SK-N-SH treated with all-trans-retinoic acid at 6 μM for 48 hours (cell line): ENCODE measurements at regions not wholly inside any gene's neighbourhood (a gene's known extent, or its start where the extent isn't known, plus 50 kb on each side); places are given as distances from the start of the nearest gene placed in this dataset.

ENCODE experiments used
- ATAC-seq: fragments of 200-7000 bp; cut with Tn5 transposase; 3 replicates; pipeline ENCODE4 v1.9.1; 2020; ENCODE audit warnings: mild to moderate bottlenecking, moderate library complexity
- ARNTL ChIP-seq: fragments of 450-650 bp; formaldehyde crosslinking; IDR thresholded peaks from 2 replicates; pipeline ENCODE4 v1.5.0; 2020; ENCODE audit warnings: low read depth, mild to moderate bottlenecking, moderate library complexity, borderline replicate concordance
- BACH2 ChIP-seq: fragments of 250-450 bp; sonication (Bioruptor Pico); IDR thresholded peaks from 2 replicates; pipeline ENCODE4 v1.9.0; 2021; ENCODE audit warnings: mild to moderate bottlenecking, borderline replicate concordance
- CREB5 ChIP-seq: fragments of 250-450 bp; sonication (Bioruptor Pico); IDR thresholded peaks from 2 replicates; pipeline ENCODE4 v1.5.1; 2020; ENCODE audit warnings: low read depth, mild to moderate bottlenecking, moderate library complexity
- CSRNP3 ChIP-seq: fragments of 250-450 bp; sonication (Bioruptor Pico); IDR thresholded peaks from 2 replicates; pipeline ENCODE4 v1.5.1; 2021; ENCODE audit warnings: mild to moderate bottlenecking, moderate library complexity
- ESRRG ChIP-seq: fragments of 250-450 bp; sonication (Bioruptor Pico); IDR thresholded peaks from 2 replicates; pipeline ENCODE4 v1.6.1; 2021; ENCODE audit warnings: mild to moderate bottlenecking
- GLIS3 ChIP-seq: fragments of 250-450 bp; sonication (Bioruptor Pico); IDR thresholded peaks from 2 replicates; pipeline ENCODE4 v1.5.0; 2020; ENCODE audit warnings: mild to moderate bottlenecking, moderate library complexity
- OSR1 ChIP-seq: fragments of 250-450 bp; sonication (Bioruptor Pico); IDR thresholded peaks from 2 replicates; pipeline ENCODE4 v1.8.0; 2022; ENCODE audit warnings: moderate library complexity, mild to moderate bottlenecking, inconsistent platforms
- POU6F1 ChIP-seq: fragments of 250-450 bp; sonication (Bioruptor Pico); IDR thresholded peaks from 2 replicates; pipeline ENCODE4 v1.8.0; 2021; ENCODE audit warnings: low read depth, mild to moderate bottlenecking, moderate library complexity, borderline replicate concordance
- PPARA ChIP-seq: fragments of 250-450 bp; sonication (Bioruptor Pico); IDR thresholded peaks from 2 replicates; pipeline ENCODE4 v1.5.0; 2020; ENCODE audit warnings: mild to moderate bottlenecking, borderline replicate concordance
- RARB ChIP-seq: fragments of 250-450 bp; sonication (Bioruptor Pico); IDR thresholded peaks from 2 replicates; pipeline ENCODE4 v1.8.0; 2021; ENCODE audit warnings: mild to moderate bottlenecking, moderate library complexity
- TCF4 ChIP-seq: fragments of 250-450 bp; sonication (Bioruptor Pico); IDR thresholded peaks from 2 replicates; pipeline ENCODE4 v1.8.0; 2021; ENCODE audit warnings: mild to moderate bottlenecking, moderate library complexity, borderline replicate concordance
- TOX ChIP-seq: fragments of 250-450 bp; sonication (Bioruptor Pico); IDR thresholded peaks from 2 replicates; pipeline ENCODE4 v1.8.0; 2021; ENCODE audit warnings: mild to moderate bottlenecking, moderate library complexity, borderline replicate concordance
- TSHZ2 ChIP-seq: fragments of 250-450 bp; sonication (Bioruptor Pico); IDR thresholded peaks from 2 replicates; pipeline ENCODE4 v1.5.0; 2020; ENCODE audit warnings: mild to moderate bottlenecking, moderate library complexity
- ZFP3 ChIP-seq: fragments of 250-450 bp; sonication (Bioruptor Pico); IDR thresholded peaks from 2 replicates; pipeline ENCODE4 v1.5.0; 2020; ENCODE audit warnings: mild to moderate bottlenecking, moderate library complexity
- ZNF565 ChIP-seq: fragments of 450-650 bp; formaldehyde crosslinking; conservative IDR thresholded peaks from 2 replicates; pipeline ENCODE4 v1.5.0; 2020; ENCODE audit warnings: low read depth, mild to moderate bottlenecking, moderate library complexity
- ZNF70 ChIP-seq: fragments of 450-650 bp; formaldehyde crosslinking; IDR thresholded peaks from 2 replicates; pipeline ENCODE4 v1.5.0; 2020; ENCODE audit warnings: mild to moderate bottlenecking, moderate library complexity
- ZNF8 ChIP-seq: fragments of 450-650 bp; formaldehyde crosslinking; IDR thresholded peaks from 2 replicates; pipeline ENCODE4 v1.5.0; 2020; ENCODE audit warnings: mild to moderate bottlenecking, moderate library complexity

GRCh38 chr10:69685802-69686585, 55.9 kb downstream of the FAM241B start:
- peak; percentile 51; the same call in 2 of the 3 replicates for ATAC-seq

GRCh38 chr10:69686866-69687265, 56.8 kb downstream of the FAM241B start:
- ATAC-seq, result no peak

More at GRCh38 chr10:69685802-69686585, 55.9 kb downstream of the FAM241B start:
- TF ChIP-seq TSHZ2 (CRISPR knock-in tag) (peak; percentile 18; the same call in 1 of the 2 replicates), ZNF565 (no peak), TCF4 (peak; percentile 20; the same call in 1 of the 2 replicates)

GRCh38 chr10:69687426-69687825, 57.4 kb downstream of the FAM241B start:
- no peak for ATAC-seq
- TF ChIP-seq TSHZ2 (CRISPR knock-in tag), result no peak

More at GRCh38 chr10:69686866-69687265, 56.8 kb downstream of the FAM241B start:
- TF ChIP-seq POU6F1, result no peak
- no peak for TF ChIP-seq ZNF8 (CRISPR knock-in tag)
- no peak for TF ChIP-seq PPARA (CRISPR knock-in tag)
- TF ChIP-seq OSR1 (CRISPR knock-in tag), result no peak
- TF ChIP-seq CREB5 (CRISPR knock-in tag), result no peak
- no peak for TF ChIP-seq ESRRG (CRISPR knock-in tag)
- TF ChIP-seq BACH2 (CRISPR knock-in tag), result no peak
- no peak for TF ChIP-seq ARNTL (CRISPR knock-in tag)
- TF ChIP-seq TSHZ2 (CRISPR knock-in tag), result no peak

- ATAC-seq, result no peak
- TF ChIP-seq ZFP3 (CRISPR knock-in tag) (no peak), TOX (CRISPR knock-in tag) (no peak), GLIS3 (CRISPR knock-in tag) (no peak), TSHZ2 (CRISPR knock-in tag) (no peak), CSRNP3 (CRISPR knock-in tag) (no peak), ZNF70 (CRISPR knock-in tag) (no peak), CREB5 (CRISPR knock-in tag) (no peak), RARB (no peak)
These were observed 62.2 kb downstream of the FAM241B start for GRCh38 chr10:69692267-69692666.
